ENCODE measurements at regions not wholly inside any gene's neighbourhood (a gene's known extent, or its start where the extent isn't known, plus 50 kb on each side); places are given as distances from the start of the nearest gene placed in this dataset.

DNA sequence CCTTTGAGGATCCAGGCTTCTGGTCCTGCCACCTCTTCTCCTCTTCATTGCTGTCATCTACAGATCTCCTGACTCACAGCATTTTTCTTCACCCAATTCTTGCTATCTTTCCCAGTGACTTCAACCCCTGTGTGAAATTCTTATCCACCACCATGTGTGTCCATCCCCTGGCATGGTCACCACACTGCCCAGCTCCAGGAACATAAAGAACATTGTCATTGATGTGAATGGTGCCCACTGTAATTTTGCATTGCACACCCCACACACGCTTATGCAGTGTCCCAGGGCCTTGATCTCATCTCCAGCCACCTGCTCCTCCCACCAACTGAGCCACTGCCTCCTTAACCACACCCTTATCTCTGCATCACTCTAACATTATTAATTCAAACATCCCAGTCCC is 85.3 kb downstream of the C1D start:
- H3K27me3 ChIP-seq (ENCODE audit: control insufficient read depth, insufficient read depth, low read length), result no peaks in the 10 kb centered on the region
- no peak overlapping the region for H3K27ac ChIP-seq (ENCODE audit: low read length)
- no peak overlapping the region for H3K9ac ChIP-seq (ENCODE audit: low read length)
- no peaks in the 10 kb centered on the region for H3K36me3 ChIP-seq (ENCODE audit: control insufficient read depth, low read depth, low read length)
- H3K4me1 ChIP-seq (ENCODE audit: control insufficient read depth, low read depth, low read length), result no peaks in the 10 kb centered on the region
- no peak overlapping the region for H3K4me3 ChIP-seq (ENCODE audit: low read length)
- H3K9me3 ChIP-seq (ENCODE audit: control insufficient read depth, low read depth, low read length), result peaks cover 9% of the 10 kb centered on the region

DNA sequence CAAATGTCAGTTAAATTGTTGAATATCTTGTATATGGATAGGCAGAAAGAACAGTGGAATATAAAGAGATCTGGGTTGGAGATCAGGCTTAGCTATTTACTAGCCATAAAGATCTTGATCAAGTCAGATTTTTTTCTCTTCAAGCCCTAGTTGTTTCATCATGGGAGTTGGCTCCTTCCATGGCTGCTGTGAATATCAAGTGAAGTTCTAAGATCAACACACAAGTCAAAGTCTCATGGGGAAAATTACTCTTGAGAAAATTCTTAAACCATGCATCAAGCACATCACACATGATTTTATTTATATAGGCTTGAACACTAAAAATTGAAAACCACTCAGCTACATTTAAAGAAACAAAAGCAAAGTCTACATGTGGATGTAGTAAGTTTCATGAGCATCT is 79.8 kb downstream of the C1D start:
- Histone ChIP-seq H3K9me3 (ENCODE audit: control insufficient read depth, low read depth, low read length) (peaks cover 9% of the 10 kb centered on the region), H3K36me3 (ENCODE audit: control insufficient read depth, low read depth, low read length) (no peaks in the 10 kb centered on the region), H3K9ac (ENCODE audit: low read length) (no peak overlapping the region), H3K27ac (ENCODE audit: low read length) (no peak overlapping the region), H3K27me3 (ENCODE audit: control insufficient read depth, insufficient read depth, low read length) (no peaks in the 10 kb centered on the region), H3K4me3 (ENCODE audit: low read length) (no peak overlapping the region), H3K4me1 (ENCODE audit: control insufficient read depth, low read depth, low read length) (no peaks in the 10 kb centered on the region)

DNA sequence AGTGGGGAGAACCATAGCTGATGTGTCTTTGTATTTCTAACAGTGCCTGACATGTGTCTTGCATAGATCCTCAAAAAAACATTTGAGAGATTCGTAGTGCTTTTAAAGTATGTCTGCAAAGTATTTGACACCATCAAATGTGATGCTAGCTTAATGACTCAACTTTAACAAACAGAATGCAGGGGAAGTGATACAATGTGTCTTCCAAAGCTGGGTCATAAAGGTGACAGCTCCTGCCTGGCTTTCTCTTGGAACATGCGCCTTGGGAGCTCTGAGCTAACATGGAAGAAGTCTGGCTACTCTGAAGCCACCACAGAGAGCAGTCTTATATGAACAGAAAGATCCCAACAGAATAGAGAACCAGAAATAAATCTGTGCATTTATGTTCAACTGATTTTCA is 78.2 kb downstream of the C1D start:
- H3K27me3 ChIP-seq (ENCODE audit: control insufficient read depth, insufficient read depth, low read length), result no peaks in the 10 kb centered on the region
- H3K27ac ChIP-seq (ENCODE audit: low read length), result no peak overlapping the region
- H3K9me3 ChIP-seq (ENCODE audit: control insufficient read depth, low read depth, low read length), result peaks cover 9% of the 10 kb centered on the region
- no peak overlapping the region for H3K9ac ChIP-seq (ENCODE audit: low read length)
- no peaks in the 10 kb centered on the region for H3K4me1 ChIP-seq (ENCODE audit: control insufficient read depth, low read depth, low read length)
- H3K4me3 ChIP-seq (ENCODE audit: low read length), result no peak overlapping the region
- H3K36me3 ChIP-seq (ENCODE audit: control insufficient read depth, low read depth, low read length), result no peaks in the 10 kb centered on the region

DNA sequence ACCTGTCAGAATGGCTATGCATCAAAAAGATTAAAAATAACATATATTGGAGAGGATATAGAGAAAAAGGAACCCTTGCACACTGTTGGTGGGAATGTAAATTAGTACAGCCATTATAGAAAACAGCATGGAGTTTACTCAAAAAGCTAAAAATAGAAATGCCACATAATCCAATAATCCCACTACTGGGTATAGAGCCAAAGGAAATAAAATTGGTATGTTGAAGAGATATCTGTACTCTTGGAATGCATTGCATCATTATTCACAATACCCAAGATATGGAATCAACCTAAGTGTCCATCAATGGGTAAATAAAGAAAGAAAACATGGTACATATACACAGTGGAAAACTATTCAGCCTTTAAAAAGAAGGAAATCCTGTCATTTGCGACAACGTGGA is 77.2 kb downstream of the C1D start:
- Histone ChIP-seq H3K36me3 (ENCODE audit: control insufficient read depth, low read depth, low read length) (no peaks in the 10 kb centered on the region), H3K27ac (ENCODE audit: low read length) (no peak overlapping the region), H3K4me3 (ENCODE audit: low read length) (no peak overlapping the region), H3K9ac (ENCODE audit: low read length) (no peak overlapping the region), H3K27me3 (ENCODE audit: control insufficient read depth, insufficient read depth, low read length) (no peaks in the 10 kb centered on the region), H3K4me1 (ENCODE audit: control insufficient read depth, low read depth, low read length) (no peaks in the 10 kb centered on the region), H3K9me3 (ENCODE audit: control insufficient read depth, low read depth, low read length) (peaks cover 6% of the 10 kb centered on the region)

DNA sequence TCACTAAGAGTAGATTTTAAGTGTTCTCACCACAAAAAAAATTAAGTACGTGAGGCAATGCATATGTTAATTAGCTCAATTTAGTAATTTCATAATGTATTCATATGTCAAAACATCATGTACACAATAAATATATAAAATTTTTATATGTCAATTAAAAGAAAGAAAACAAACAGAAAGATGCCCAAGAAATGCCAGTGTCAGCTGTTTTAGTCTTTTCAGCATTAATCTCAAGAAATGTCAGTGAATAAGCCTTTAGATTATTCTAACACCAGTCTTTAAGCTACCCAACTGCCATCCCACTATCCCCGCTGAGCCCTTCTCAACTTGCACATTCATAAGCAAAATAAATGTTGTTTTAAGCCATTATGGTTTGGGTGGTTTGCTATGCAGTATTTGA is 76.5 kb downstream of the C1D start:
- Histone ChIP-seq H3K9ac (ENCODE audit: low read length) (no peak overlapping the region), H3K9me3 (ENCODE audit: control insufficient read depth, low read depth, low read length) (peaks cover under 1% of the 10 kb centered on the region), H3K27ac (ENCODE audit: low read length) (no peak overlapping the region), H3K36me3 (ENCODE audit: control insufficient read depth, low read depth, low read length) (no peaks in the 10 kb centered on the region), H3K4me3 (ENCODE audit: low read length) (no peak overlapping the region), H3K27me3 (ENCODE audit: control insufficient read depth, insufficient read depth, low read length) (no peaks in the 10 kb centered on the region), H3K4me1 (ENCODE audit: control insufficient read depth, low read depth, low read length) (no peaks in the 10 kb centered on the region)

Data from iPS-18a (cell line).